Fibroblast of lung (primary cell): ENCODE measurements at regions not wholly inside any gene's neighbourhood (a gene's known extent, or its start where the extent isn't known, plus 50 kb on each side); places are given as distances from the start of the nearest gene placed in this dataset.

Source experiments
- EZH2 ChIP-seq: IDR thresholded peaks from 2 replicates; pipeline ENCODE4 v1.5.1; 2012; ENCODE audit warnings: low read length, control low read depth, mild to moderate bottlenecking; ENCODE audit errors: missing control alignments
- TF ChIP-seq, protein P1 (sequence below), 2 donors: IDR thresholded peaks in 1 of 2; conservative IDR thresholded peaks in 1 of 2; 1 replicate in 1 of 2; 2 replicates in 1 of 2; pipeline ENCODE4 v1.5.1; 2011 to 2012; ENCODE audit warnings: low read length in 2 of 2, control low read depth in 1 of 2, inconsistent platforms in 1 of 2, low read depth in 1 of 2, mild to moderate bottlenecking in 1 of 2

DNA sequence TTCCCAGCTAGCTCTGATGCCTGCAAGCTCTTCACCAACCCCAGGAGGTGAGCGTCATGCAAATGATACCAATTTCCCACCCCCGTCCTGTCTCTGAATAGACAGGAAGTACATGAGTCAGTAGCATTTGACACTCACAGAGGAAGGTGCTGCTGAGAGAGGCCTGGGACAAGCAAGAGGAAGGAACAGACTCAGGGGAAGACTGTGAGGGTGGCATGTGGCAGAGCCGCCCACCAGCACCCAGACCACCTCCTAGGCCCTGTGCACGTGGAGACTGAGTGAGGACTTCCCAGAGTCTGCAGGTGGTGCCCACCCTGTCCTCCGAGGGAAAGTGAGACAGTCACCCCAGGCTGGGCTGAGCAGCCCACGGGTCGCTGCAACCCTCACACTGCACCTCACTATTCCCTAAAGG, 199.5 kb upstream of the SFSWAP start:
- TF ChIP-seq, protein P1, sequence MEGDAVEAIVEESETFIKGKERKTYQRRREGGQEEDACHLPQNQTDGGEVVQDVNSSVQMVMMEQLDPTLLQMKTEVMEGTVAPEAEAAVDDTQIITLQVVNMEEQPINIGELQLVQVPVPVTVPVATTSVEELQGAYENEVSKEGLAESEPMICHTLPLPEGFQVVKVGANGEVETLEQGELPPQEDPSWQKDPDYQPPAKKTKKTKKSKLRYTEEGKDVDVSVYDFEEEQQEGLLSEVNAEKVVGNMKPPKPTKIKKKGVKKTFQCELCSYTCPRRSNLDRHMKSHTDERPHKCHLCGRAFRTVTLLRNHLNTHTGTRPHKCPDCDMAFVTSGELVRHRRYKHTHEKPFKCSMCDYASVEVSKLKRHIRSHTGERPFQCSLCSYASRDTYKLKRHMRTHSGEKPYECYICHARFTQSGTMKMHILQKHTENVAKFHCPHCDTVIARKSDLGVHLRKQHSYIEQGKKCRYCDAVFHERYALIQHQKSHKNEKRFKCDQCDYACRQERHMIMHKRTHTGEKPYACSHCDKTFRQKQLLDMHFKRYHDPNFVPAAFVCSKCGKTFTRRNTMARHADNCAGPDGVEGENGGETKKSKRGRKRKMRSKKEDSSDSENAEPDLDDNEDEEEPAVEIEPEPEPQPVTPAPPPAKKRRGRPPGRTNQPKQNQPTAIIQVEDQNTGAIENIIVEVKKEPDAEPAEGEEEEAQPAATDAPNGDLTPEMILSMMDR (conservative IDR thresholded peaks at IDR 0.05 in 1 of 2, IDR thresholded peaks at IDR 0.05 in 1 of 2; ENCODE audit: low read depth in 1 of 2, low read length in 2 of 2): no peak
- TF ChIP-seq EZH2: no peak
